Stimulated activated CD4-positive, alpha-beta T cell treated with anti-CD3 and anti-CD28 coated beads, Interleukin-4, amount 100 ng/mL, for 1 hour (primary cell): ENCODE measurements at regions not wholly inside any gene's neighbourhood (a gene's known extent, or its start where the extent isn't known, plus 50 kb on each side); places are given as distances from the start of the nearest gene placed in this dataset.
"Not testable (repeated sequence)": the region's sequence is repeated elsewhere in the genome, so short reads cannot be mapped to it uniquely, and the experiment has no call there.

Experiments used
- DNase-seq: peaks from one replicate; pipeline ENCODE4 v3.0.0-alpha.2; 2020

GRCh38 chr13:52565324-52565723 is 76.9 kb upstream of the HNRNPA1L2 start:
- not testable (repeated sequence) for DNase-seq

- peak; percentile 2 for DNase-seq
Observed at GRCh38 chr13:52569904-52570602, 72.2 kb upstream of the HNRNPA1L2 start.

DNA sequence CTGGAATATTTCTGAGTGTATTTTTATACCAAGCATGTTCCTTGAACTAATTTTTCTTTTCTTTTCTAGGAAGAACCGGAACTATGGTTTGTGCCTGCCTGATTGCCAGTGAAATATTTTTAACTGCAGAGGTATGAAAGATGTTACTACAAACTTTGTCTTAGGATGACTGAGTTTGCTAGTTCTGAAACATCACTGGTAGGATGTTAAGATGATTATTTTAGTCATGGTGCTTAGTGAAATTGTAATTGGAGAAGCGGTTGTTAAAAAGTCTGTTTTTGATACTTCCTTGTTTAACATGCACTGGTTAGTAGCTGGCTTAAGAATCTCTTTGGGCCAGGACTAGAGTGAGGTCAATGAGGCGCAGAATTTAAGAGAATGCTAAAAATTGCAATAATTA is 71.1 kb upstream of the HNRNPA1L2 start:
- DNase-seq = not testable (repeated sequence)

GRCh38 chr13:52582962-52583361 is 59.3 kb upstream of the HNRNPA1L2 start:
- not testable (repeated sequence) for DNase-seq
